Psoas muscle (tissue), 7 donors: ENCODE measurements at regions not wholly inside any gene's neighbourhood (a gene's known extent, or its start where the extent isn't known, plus 50 kb on each side); places are given as distances from the start of the nearest gene placed in this dataset.

ENCODE experiments used
- ATAC-seq, 4 donors: fragments of 200-7000 bp; cut with Tn5 transposase; one replicate each; pipeline ENCODE4 v1.9.1; 2020; ENCODE audit warnings: moderate library complexity in 3 of 4, mild to moderate bottlenecking in 2 of 4
- DNase-seq, 2 donors: peaks; one replicate each; pipeline ENCODE4 v3.0.0-alpha.2; 2020
- H3K27ac ChIP-seq: fragments of 200-600 bp; one replicate; pipeline ENCODE4 v1.8.0; 2022
- H3K27me3 ChIP-seq, 3 donors: fragments of 200-600 bp in 1 of 3; one replicate each; pipeline versions ENCODE4 v1.6.1 to v1.8.0; 2013 to 2022; ENCODE audit warnings: low read length in 2 of 3, mild to moderate bottlenecking in 2 of 3, moderate library complexity in 1 of 3; ENCODE audit not compliant: insufficient read depth in 3 of 3
- H3K36me3 ChIP-seq, 2 donors: fragments of 200-600 bp in 1 of 2; one replicate each; pipeline versions ENCODE4 v1.6.1 to v1.8.0; 2013 to 2022; ENCODE audit warnings: low read depth in 1 of 2, mild to moderate bottlenecking in 1 of 2, moderate library complexity in 1 of 2; ENCODE audit not compliant: insufficient read depth in 1 of 2
- H3K4me1 ChIP-seq: fragments of 200-600 bp; one replicate; pipeline ENCODE4 v1.8.0; 2022
- H3K4me3 ChIP-seq: fragments of 200-600 bp; one replicate; pipeline ENCODE4 v1.8.0; 2022; ENCODE audit warnings: mild to moderate bottlenecking
- H3K9me3 ChIP-seq: fragments of 200-600 bp; one replicate; pipeline ENCODE4 v1.8.0; 2022
- WGBS, 3 donors: extraction: QIAGEN DNeasy Blood & Tissue Kit; methylation state at CpG; one replicate each; pipeline versions ENCODE4 v1.1.6 to v1.1.7; 2013; 5-methylcytosine and 5-hydroxymethylcytosine counted together
- intact Hi-C, 2 donors: fragments of 100-400 bp; cut with DNase I; formaldehyde crosslinking; loops; one replicate each; pipeline versions ENCODE4 v1.11.0 to v1.14.2; 2022
- TF ChIP-seq, protein P1 (sequence below): fragments of 200-600 bp; IDR thresholded peaks from one replicate; pipeline ENCODE4 v1.8.0; 2022; ENCODE audit warnings: antibody characterized with exemption
- donor health status: healthy with polysubstance abuse.
- donor health status: DM: no; HTN: no; CAD: no; lungs with moderate emphysema.
- donor health status: Bipolar disorder and iron deficiency.
- donor health status: healthy.
- donor health status: DM: yes; HTN: yes; CAD: no.
- donor health status: DM: no; HTN: no; CAD: no.
- donor health status: DM: yes; HTN: yes; CAD: no.

DNA sequence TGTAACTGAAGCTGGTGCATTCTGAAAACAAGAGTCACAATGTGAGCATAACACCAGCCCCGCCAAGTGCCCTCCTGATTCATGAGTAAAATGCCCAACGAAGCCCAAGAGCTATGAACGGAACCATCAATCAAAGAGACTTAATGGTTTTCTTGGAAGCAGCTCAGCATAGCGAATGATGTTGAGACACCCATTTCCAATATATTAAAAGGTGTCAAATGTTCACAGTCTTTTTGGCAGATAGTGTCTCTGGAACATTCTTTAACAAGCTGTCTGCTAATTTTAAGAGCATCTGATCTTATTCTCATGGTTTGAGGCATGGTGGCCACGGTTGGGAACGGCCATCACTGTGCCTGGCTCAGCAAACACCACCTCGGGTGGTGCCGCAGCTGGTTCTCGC is 133.4 kb upstream of the USP29 start:
- peaks cover 10% of the 10 kb centered on the region for H3K9me3 ChIP-seq
- ATAC-seq (no peak), DNase-seq (no peak)
- no peaks in the 10 kb centered on the region for H3K4me1 ChIP-seq
- H3K27ac ChIP-seq: no peak overlapping the region
- intact Hi-C loops: no loop called here
- H3K4me3 ChIP-seq: no peak overlapping the region
- H3K36me3 ChIP-seq: no peaks in the 10 kb centered on the region
- no peaks in the 10 kb centered on the region for H3K27me3 ChIP-seq
- WGBS, 3 donors: 45 to 60% (median 46%) methylated on average over 9 of the region's 9 CpGs
- TF ChIP-seq, protein P1, sequence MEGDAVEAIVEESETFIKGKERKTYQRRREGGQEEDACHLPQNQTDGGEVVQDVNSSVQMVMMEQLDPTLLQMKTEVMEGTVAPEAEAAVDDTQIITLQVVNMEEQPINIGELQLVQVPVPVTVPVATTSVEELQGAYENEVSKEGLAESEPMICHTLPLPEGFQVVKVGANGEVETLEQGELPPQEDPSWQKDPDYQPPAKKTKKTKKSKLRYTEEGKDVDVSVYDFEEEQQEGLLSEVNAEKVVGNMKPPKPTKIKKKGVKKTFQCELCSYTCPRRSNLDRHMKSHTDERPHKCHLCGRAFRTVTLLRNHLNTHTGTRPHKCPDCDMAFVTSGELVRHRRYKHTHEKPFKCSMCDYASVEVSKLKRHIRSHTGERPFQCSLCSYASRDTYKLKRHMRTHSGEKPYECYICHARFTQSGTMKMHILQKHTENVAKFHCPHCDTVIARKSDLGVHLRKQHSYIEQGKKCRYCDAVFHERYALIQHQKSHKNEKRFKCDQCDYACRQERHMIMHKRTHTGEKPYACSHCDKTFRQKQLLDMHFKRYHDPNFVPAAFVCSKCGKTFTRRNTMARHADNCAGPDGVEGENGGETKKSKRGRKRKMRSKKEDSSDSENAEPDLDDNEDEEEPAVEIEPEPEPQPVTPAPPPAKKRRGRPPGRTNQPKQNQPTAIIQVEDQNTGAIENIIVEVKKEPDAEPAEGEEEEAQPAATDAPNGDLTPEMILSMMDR: no peak

DNA sequence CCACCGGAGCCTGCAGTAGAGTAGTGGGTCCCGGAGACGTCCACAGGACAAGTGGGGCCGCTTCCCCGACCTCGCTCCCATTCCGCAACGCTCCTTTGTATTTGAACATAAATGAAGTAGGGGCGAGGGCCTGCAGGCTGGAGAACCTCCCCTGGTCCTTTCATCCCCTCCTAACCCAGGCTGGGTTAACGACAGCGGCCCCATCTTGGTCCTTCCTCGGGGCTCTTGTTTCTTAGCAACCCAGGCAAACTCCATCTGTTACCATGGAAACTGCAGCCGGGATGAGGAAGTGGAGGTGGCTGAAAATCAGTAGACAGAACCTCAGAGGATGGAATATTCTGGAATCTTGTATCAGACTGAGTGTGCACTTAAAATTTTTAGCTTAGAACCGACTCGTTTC is 132.6 kb upstream of the USP29 start:
- H3K27ac ChIP-seq: no peak overlapping the region
- H3K36me3 ChIP-seq: no peaks in the 10 kb centered on the region
- TF ChIP-seq, protein P1: no peak
- H3K9me3 ChIP-seq: peaks cover 10% of the 10 kb centered on the region
- H3K4me1 ChIP-seq: no peaks in the 10 kb centered on the region
- no peaks in the 10 kb centered on the region for H3K27me3 ChIP-seq
- intact Hi-C loops: no loop called here
- ATAC-seq (no peak), DNase-seq (no peak)
- WGBS, 3 donors: 79 to 83% (median 82%) methylated on average over 15 of the region's 15 CpGs
- no peak overlapping the region for H3K4me3 ChIP-seq

DNA sequence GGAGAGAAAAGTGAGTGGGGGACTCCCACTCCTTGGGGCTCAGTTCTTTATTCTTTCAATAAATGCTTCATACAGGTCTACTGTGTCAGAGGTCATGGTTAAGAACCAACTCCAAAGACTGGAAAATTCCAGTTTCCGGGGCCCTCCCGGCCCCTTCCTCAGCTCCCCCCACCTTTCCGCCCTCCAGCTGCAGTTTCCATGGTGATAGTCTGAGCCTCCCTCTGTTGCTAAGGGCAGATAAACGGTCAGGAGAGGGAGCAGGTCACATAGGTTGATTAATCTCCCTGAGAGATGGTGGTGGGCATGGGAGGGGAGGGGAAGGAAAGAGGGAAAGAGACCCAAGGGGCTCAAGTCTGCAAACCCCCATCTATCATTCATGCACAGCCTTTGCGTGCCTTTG is 131.5 kb upstream of the USP29 start:
- Histone ChIP-seq H3K4me1 (no peaks in the 10 kb centered on the region), H3K9me3 (peaks cover 10% of the 10 kb centered on the region), H3K27me3 (no peaks in the 10 kb centered on the region), H3K27ac (no peak overlapping the region), H3K36me3 (no peaks in the 10 kb centered on the region), H3K4me3 (no peak overlapping the region)
- 42 to 50% (median 46%) methylated on average over 5 of the region's 5 CpGs for WGBS, 3 donors
- no peak for DNase-seq
- ATAC-seq: no peak
- intact Hi-C loops: no loop called here
- TF ChIP-seq, protein P1: no peak

DNA sequence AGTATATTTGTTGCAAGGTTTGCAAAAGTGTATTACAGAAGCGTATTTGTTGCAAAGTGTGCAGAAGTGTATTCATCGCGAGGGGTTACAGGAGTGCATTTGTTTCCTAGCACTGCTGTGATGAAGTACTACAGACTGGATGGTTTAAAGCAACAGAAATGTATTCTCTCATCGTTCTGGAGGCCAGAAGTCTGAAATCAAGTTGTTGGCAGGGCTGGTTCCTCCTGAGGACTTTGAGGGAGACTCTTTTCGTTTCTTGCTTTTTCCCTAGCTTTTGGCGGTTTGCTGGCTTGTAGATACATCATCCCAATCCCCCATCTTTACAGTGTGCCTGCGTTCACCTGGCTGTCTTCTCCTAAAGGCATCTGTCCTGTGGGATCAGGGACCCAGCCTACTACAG is 127.9 kb upstream of the USP29 start:
- ATAC-seq (no peak), DNase-seq (no peak)
- no peak overlapping the region for H3K4me3 ChIP-seq
- 65 to 78% (median 77%) methylated on average over 7 of the region's 7 CpGs for WGBS, 3 donors
- H3K9me3 ChIP-seq: peaks cover 3% of the 10 kb centered on the region
- H3K27ac ChIP-seq: no peak overlapping the region
- no peaks in the 10 kb centered on the region for H3K36me3 ChIP-seq
- H3K27me3 ChIP-seq: no peaks in the 10 kb centered on the region
- no peaks in the 10 kb centered on the region for H3K4me1 ChIP-seq
- intact Hi-C loops: no loop called here
- TF ChIP-seq, protein P1: no peak

DNA sequence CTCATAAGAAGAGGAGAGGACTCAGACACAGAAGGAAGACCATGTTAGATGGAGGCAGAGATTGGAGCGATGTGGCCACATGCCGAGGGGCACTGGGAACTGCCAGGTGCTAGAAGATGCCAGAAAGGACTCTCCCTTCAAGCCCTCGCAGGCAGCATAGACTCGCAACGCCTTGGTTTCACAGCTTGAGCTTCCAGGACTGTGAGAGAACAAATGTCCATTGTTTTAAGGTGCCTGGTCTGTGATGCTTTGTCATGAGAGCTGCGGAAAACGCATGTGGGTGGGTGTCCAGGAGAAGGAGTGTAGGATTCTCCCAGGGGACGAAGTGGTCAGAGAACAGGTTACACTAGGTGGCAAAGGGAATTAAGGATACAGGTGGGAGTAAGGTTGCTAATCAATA is 125.9 kb upstream of the USP29 start:
- ATAC-seq (no peak), DNase-seq (no peak)
- Histone ChIP-seq H3K4me3 (no peak overlapping the region), H3K27me3 (no peaks in the 10 kb centered on the region), H3K36me3 (no peaks in the 10 kb centered on the region), H3K9me3 (peaks cover 3% of the 10 kb centered on the region), H3K4me1 (no peaks in the 10 kb centered on the region), H3K27ac (no peak overlapping the region)
- intact Hi-C loops: no loop called here
- WGBS, 3 donors: 66 to 72% (median 67%) methylated on average over 8 of the region's 8 CpGs
- TF ChIP-seq, protein P1: no peak
